ENCODE measurements at regions not wholly inside any gene's neighbourhood (a gene's known extent, or its start where the extent isn't known, plus 50 kb on each side); places are given as distances from the start of the nearest gene placed in this dataset.

DNA sequence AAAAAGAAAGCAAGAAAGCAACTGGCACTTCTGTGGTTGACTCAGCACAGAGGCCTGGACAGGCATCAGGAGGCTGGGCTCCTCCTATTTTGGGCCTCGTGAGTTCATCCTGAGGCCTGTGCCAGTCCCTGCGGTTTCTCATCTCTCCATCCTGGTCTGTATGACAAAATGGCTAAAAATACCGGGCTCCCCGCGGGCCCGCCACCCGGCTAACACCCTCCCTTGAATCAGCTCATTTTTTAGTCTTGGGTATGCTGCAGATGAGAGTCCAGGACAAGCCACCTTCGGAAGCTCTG is 62.3 kb upstream of the YWHAQ start:
- DNase-seq (ENCODE audit: low read depth), result no peak
- TF ChIP-seq, protein P1, sequence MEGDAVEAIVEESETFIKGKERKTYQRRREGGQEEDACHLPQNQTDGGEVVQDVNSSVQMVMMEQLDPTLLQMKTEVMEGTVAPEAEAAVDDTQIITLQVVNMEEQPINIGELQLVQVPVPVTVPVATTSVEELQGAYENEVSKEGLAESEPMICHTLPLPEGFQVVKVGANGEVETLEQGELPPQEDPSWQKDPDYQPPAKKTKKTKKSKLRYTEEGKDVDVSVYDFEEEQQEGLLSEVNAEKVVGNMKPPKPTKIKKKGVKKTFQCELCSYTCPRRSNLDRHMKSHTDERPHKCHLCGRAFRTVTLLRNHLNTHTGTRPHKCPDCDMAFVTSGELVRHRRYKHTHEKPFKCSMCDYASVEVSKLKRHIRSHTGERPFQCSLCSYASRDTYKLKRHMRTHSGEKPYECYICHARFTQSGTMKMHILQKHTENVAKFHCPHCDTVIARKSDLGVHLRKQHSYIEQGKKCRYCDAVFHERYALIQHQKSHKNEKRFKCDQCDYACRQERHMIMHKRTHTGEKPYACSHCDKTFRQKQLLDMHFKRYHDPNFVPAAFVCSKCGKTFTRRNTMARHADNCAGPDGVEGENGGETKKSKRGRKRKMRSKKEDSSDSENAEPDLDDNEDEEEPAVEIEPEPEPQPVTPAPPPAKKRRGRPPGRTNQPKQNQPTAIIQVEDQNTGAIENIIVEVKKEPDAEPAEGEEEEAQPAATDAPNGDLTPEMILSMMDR (IDR thresholded peaks at IDR 0.05; ENCODE audit: control insufficient read depth, extremely low read depth, insufficient read depth), result no peak
- no peak overlapping the region for H3K4me3 ChIP-seq (ENCODE audit: low read depth, low read length)

DNA sequence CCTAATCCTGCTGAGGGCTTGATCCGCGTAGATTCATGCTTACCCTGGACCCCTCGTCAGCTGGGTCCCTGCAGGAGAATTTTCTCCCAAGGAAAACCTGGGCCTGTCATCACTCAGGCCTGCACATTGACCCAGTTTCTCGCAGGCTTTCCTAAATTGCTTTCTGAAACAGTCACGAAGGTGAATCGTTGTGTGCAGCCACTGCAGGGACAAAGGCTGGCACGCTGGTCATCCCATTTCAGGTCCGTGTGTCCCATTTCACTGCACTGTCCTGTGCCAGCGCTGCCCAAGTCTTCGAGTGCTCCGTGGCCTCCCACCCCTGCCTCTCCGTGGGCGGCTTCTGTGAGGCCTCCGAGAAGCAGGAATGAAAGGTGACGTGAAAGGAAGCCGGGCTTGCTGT is 62.8 kb upstream of the YWHAQ start:
- H3K4me3 ChIP-seq (ENCODE audit: low read depth, low read length), result no peak overlapping the region
- TF ChIP-seq, protein P1 (IDR thresholded peaks at IDR 0.05; ENCODE audit: control insufficient read depth, extremely low read depth, insufficient read depth), result no peak

DNA sequence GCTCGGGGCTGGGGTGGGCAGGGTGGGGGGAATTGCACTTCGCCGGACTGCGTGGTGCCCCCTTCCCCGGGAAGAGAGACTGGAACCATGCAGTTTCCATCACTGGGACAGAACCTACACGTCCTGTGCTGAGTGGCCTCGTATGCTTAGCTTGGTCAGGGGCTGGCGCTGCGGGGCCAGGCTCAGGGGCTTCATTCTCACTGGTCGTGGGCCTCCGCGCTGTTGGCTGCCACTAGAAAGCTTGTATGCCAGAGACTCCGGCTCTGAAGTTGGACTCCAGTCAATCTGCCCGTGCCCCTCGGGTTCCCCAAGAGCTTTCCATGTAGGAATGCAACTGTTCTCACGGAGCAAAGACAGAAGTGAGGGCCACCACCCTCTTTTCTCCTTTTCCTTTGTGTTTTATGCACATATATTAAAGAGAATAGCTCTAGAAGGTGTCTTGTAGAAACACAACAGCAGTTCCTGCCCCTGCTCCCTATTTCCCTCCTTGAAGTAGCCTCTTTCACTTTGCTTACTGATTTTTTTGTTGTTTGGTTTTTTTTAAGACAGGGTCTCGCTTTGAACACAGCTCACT is 64.0 kb upstream of the YWHAQ start:
- no peak for DNase-seq (ENCODE audit: low read depth)
- no peak overlapping the region for H3K4me3 ChIP-seq (ENCODE audit: low read depth, low read length)
- TF ChIP-seq, protein P1 (IDR thresholded peaks at IDR 0.05; ENCODE audit: control insufficient read depth, extremely low read depth, insufficient read depth), result no peak

More for the DNA sequence above, 62.8 kb upstream of the YWHAQ start:
- no peak for DNase-seq (ENCODE audit: low read depth)

DNA sequence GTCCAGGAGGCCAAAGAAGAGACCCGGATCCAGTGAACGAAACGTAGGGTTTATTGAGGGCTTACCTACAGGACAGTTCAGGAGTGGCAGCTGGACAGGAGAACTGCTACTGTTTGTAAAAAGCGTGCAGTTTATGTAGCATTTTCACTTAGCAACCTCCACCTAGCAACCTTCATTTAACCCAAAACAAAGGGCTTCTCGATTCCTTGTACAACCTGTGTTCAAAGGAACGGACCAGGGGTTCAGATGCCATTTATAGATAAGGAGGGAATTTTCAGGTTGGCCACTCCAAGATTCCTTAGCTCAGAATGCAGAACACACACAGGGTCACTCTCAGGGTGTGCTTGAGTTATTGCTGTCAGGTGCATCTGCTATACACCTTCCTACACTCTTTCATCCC is 65.1 kb upstream of the YWHAQ start:
- TF ChIP-seq, protein P1 (IDR thresholded peaks at IDR 0.05; ENCODE audit: control insufficient read depth, extremely low read depth, insufficient read depth), result no peak
- H3K4me3 ChIP-seq (ENCODE audit: low read depth, low read length), result no peak overlapping the region
- DNase-seq (ENCODE audit: low read depth), result no peak

DNA sequence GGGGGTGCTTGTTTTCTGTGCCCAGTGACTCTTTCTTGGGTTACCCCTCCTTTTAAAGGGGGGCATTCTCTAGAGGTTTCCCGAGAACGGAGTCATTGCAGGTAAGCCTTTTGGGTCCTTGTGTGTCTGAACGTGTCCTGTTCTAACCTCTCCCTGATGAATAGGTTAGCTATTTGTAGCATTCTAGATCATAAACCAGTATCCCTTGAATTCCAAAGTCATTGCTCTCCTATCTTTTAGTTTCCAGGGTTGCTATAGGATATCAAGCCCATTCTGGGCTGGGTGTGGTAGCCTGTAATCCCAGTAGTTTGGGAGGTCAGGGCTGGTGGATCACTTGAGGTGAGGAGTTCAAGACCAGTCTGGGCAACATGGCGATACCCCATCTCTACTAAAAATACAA is 65.9 kb upstream of the YWHAQ start:
- H3K4me3 ChIP-seq (ENCODE audit: low read depth, low read length), result no peak overlapping the region
- TF ChIP-seq, protein P1 (IDR thresholded peaks at IDR 0.05; ENCODE audit: control insufficient read depth, extremely low read depth, insufficient read depth), result no peak
- no peak for DNase-seq (ENCODE audit: low read depth)

DNA sequence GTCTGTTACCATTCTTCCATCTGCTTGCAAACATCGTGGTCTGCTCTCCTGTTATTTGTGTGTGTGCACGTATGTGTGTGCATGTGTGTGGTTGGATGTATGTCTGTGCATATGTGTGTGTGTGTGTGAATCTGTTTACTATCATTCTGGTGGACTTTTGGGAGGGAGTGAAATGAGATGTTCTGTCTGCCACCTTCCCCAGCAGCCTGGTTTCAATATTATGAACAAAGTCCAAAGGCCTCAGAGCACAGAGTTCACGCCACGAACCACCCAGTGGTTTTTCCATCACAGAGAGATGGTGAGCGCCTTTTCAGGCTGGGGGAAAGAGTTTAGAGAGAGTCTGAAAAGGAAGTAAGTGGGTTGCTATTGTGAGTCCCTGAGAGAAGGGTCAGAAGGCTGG is 67.1 kb upstream of the YWHAQ start:
- H3K4me3 ChIP-seq (ENCODE audit: low read depth, low read length), result no peak overlapping the region
- TF ChIP-seq, protein P1 (IDR thresholded peaks at IDR 0.05; ENCODE audit: control insufficient read depth, extremely low read depth, insufficient read depth), result no peak
- DNase-seq (ENCODE audit: low read depth), result no peak

All from LNCaP clone FGC (cell line).